AG10803 (cell line): ENCODE measurements at regions not wholly inside any gene's neighbourhood (a gene's known extent, or its start where the extent isn't known, plus 50 kb on each side); places are given as distances from the start of the nearest gene placed in this dataset.

Experiments
- DNase-seq: peaks from one replicate; pipeline ENCODE4 v3.0.0; 2010; ENCODE audit warnings: low read depth
- H3K4me3 ChIP-seq: 2 replicates; pipeline ENCODE4 v1.5.1; 2011; ENCODE audit warnings: mild to moderate bottlenecking, low read length, control low read depth
- TF ChIP-seq, protein P1 (sequence below): conservative IDR thresholded peaks from 2 replicates; pipeline ENCODE4 v1.5.1; 2011; ENCODE audit warnings: mild to moderate bottlenecking, low read length, control low read depth, inconsistent platforms

DNA sequence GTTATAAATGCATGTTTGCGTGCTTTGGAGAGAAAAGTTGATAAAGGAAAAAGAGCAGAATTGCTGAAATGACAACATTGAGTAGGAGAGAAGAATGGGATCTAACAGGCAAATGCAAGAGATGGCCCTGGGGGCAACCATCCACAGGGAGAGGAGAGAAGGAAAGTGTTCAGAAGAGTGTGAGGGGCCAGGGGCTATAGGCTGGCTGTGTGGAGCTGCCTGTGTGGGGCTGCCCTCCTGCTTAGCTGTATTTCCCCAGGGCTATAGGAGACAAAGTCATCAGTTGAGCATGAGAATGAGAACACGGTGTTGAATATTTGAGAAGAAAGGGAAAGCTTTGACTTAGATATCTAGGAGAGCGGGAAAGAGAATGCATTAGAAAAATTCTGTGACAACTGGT, 572.0 kb downstream of the SOX11 start:
- no peak for DNase-seq
- no peak overlapping the region for H3K4me3 ChIP-seq
- TF ChIP-seq, protein P1, sequence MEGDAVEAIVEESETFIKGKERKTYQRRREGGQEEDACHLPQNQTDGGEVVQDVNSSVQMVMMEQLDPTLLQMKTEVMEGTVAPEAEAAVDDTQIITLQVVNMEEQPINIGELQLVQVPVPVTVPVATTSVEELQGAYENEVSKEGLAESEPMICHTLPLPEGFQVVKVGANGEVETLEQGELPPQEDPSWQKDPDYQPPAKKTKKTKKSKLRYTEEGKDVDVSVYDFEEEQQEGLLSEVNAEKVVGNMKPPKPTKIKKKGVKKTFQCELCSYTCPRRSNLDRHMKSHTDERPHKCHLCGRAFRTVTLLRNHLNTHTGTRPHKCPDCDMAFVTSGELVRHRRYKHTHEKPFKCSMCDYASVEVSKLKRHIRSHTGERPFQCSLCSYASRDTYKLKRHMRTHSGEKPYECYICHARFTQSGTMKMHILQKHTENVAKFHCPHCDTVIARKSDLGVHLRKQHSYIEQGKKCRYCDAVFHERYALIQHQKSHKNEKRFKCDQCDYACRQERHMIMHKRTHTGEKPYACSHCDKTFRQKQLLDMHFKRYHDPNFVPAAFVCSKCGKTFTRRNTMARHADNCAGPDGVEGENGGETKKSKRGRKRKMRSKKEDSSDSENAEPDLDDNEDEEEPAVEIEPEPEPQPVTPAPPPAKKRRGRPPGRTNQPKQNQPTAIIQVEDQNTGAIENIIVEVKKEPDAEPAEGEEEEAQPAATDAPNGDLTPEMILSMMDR, result no peak

DNA sequence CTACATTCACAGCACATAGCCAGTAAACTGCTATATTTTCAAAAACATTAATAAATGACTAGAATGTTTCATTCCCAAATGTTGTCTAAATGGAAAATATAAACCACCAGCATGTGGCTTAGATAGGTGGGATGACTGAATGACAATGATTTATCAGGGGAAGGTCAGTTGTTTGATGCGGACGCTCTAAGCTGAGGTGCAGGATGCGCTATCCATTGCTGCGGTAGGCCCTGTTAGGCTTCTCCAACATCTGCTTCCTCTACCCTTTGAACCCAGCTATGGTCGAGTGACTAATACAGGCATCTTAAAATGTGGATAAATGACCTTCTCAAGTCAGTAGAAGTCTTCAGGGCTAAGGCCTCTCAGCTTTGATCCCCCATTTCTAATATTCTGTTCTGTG, 584.2 kb downstream of the CMPK2 start:
- DNase-seq, result no peak
- H3K4me3 ChIP-seq, result no peak overlapping the region
- TF ChIP-seq, protein P1, result no peak

DNA sequence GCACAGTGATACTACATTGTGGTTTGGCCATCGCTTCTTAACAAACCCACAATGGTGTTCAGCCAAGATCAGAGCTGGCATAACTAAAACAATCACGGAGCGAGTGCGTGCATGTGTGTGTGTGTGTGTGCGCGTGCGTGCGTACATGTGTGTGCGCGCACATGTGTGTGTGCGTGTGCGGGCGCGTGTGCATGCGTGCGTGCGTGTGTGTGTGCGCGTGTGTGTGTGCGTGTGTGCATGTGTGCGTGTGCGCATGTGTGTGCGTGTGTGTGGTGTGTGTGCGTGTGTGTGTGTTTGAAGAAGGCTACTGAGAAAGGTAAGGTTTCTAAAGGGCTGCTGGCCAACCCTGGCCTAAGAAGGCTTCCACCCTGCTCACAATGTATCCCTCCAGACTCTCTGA, 582.4 kb downstream of the CMPK2 start:
- no peak for DNase-seq
- H3K4me3 ChIP-seq, result no peak overlapping the region
- TF ChIP-seq, protein P1, result no peak

DNA sequence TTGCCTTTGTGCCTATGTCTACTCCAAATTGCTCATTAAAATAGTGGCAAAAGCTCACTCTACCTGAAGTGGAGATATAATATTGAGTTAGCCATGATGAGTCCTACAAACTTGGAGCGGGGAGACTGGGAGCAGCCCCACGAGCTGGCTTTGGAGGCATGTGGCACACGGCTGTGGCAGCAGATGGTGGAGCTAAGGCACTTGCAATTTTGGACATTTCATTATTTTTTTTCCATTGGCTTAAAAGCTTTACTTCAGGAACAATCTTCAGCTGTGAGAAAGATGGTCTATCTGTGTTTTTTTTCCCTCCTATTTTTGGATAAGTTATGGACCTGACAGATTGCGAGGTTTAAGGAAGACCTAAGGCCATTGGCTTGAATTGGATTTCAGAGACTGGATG, 578.3 kb downstream of the CMPK2 start:
- no peak overlapping the region for H3K4me3 ChIP-seq
- TF ChIP-seq, protein P1, result no peak
- no peak for DNase-seq

- no peak overlapping the region for H3K4me3 ChIP-seq
- TF ChIP-seq, protein P1, result no peak
- no peak for DNase-seq
Measured at GRCh38 chr2:6288791-6289190, 576.9 kb downstream of the CMPK2 start.

DNA sequence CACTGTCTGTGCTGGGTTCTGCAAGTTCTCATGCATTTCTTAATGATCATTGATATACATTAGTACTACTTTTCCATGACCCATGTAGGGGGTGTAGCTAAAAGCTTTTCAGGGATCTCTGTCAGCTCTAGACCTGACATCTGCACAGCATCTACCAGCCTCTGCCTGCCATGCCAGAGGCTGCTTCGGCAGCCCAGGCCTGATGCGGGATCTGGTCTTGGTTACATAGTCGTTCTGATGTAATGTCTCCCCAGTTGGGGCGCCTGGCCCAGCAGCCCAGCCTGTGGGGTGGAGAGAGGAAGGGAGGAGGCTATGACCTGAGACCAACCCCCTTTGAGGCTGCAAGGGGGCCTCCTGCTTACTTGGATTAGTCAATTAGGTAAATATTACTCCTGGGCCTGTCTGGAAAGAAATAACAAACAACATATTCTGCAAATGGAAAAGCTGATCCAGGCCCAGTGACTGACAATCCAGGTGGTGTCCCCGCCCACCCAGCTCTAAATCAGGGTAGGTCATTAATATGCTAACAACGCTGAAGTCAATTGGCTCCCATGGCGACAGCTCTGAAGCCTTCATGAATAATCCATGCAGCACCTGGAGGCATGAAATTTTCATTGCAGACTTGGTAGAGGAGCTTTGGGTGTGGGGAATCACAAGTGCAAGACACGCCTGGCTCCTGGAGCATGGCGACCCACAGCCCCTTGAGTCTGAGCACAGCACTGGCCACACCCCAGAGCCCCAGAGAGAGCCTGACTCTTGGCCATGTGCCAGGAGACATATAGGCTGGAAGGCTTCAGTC, 575.3 kb downstream of the CMPK2 start:
- no peak overlapping the region for H3K4me3 ChIP-seq
- TF ChIP-seq, protein P1, result no peak
- no peak for DNase-seq

GRCh38 chr2:6294791-6295190, 570.9 kb downstream of the CMPK2 start:
- TF ChIP-seq, protein P1, result no peak
- no peak overlapping the region for H3K4me3 ChIP-seq
- DNase-seq, result no peak
